Renal pelvis (tissue), 1 donor: ENCODE measurements at regions not wholly inside any gene's neighbourhood (a gene's known extent, or its start where the extent isn't known, plus 50 kb on each side); places are given as distances from the start of the nearest gene placed in this dataset.
"Not testable (repeated sequence)": the region's sequence is repeated elsewhere in the genome, so short reads cannot be mapped to it uniquely, and the experiment has no call there.

ENCODE experiments used
- DNase-seq: peaks from one replicate; pipeline ENCODE4 v3.0.0-alpha.2; 2013

DNA sequence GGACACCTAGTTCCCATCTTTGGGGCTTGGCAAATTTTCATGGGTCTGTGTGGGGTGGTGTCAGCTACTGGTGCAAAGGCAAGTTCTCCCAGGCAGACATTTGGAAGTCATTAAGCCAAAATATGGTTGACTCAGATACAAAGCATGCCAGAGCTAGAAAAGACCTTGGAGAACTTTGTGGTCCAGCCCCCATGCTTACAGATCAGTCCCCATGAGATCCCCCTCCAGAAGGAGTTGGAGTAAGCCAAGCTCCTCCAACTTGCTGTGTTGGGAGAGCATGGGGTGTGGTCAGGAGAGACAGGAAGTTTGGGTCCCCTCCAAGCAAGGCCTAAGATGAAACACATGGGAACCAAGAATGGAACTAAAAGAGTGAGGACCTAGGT is 224.5 kb downstream of the CYP26B1 start:
- no peak for DNase-seq

DNA sequence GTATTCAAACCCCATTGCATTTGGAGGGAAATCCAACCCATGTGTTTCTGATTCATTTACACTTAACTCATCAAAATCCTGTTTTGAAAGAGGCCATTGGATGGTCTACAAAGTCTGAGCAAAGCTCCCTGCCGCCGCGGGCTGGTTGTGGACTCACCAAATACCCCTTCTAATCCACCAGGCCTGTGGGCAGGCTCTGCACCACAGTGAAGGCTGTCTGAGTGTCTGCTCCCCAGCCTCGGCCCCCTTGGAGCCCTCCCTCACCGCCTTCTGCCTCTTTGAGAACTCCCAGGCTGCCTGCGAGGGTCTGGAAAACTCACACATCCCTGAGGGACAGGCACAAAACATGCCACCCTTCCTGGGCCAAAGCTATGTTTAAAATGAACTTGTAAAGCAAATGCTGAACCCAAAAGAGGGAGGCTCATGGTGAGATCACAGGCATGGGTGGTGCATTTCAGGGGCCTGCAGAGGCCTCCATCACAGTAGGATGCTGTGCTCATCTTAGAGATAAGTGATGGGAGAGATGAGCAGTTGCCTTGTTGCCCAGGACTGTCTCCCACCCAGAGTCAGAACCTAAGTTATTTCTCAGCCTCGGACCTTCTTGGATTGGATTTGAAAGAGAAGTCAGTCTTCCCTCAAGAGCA is 225.0 kb downstream of the CYP26B1 start:
- no peak for DNase-seq

DNA sequence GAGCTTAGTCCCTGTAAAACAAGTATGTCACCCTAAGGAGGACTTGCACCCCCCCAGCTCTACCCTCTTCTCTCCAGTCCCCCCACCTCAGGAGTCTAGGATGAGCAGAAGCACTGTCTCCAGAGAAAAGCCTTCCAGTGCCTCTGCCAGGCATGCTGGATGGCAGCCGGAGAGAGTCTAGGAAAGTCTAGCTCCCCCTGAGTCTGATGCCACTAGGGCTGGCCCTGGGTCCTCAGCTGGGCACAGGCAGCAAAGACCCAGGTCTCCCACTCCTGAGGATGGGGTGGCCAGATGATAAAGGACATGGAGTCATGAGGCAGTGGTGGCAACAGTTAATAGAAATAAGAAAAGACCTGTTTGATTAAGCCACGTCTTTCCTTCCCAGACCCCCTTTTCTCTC is 225.6 kb downstream of the CYP26B1 start:
- no peak for DNase-seq

DNA sequence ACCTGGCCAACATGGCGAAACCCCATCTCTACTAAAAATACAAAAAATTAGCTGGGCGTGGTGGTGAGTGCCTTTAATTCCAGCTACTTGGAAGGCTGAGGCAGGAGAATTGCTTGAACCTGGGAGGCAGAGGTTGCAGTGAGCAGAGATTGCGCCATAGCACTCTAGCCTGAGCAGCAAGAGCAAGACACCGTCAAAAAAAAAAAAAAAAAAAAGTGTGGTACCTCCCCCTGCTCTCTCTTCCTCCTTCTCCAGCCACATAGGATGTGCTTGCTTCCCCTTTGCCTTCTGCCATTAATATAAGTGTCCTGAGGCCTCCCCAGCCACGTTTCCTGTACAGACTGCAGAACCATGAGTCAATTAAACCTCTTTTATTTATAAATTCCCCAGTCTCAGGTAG is 226.8 kb downstream of the CYP26B1 start:
- DNase-seq: not testable (repeated sequence)

DNA sequence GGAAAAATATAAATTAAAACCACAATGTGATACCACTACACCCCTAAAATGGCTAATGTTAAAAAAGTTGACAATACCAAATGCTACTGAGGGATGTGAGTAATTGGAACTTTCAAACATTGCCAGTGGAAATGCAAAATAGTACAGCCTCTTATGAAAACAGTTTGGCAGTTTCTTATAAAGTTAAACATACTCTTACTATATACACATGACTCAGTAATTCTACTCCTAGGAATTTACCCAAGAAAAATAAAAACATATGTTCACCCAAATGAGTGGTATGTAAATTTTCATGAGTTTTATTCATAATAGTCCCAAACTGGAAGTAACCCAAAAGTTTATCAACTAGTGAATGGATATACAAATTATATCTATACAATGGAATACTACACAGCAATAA is 228.0 kb downstream of the CYP26B1 start:
- DNase-seq: no peak

DNA sequence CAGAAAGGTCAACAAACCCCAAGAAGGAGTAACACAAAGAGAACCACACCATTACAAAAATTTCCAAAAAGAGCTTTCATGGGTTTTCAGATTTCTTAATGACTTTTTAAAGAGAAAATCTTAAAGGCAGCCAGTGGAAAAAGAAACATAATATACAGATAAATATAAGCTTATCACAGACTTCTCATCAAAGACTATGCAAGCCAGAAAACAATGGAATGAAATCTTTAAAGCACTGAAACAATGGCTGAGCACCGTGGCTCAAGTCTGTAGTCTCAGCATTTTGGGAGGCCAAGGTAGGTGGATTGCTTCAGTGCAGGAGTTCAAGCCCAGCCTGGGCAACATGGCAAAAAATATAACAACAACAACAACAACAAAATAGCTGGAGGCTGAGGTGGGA is 237.4 kb downstream of the CYP26B1 start:
- no peak for DNase-seq

DNA sequence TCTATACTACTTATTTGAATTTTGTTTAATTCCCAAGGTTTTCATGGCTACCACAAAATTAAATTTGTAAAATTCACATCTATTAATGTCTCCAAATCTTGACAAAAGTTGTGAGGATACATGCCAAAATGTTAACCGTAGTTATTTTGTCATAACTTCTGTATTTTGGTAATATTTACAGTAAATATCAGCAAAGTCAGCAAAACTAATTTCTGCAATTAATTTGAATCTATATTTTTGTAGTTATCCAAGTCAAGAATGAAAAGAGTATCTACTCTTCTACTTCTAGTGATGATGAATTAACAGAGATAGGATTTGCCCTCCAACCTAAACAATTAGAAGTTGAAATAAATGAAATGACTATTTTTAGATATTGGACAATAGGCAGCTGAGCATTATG is 238.9 kb downstream of the CYP26B1 start:
- DNase-seq: no peak

DNA sequence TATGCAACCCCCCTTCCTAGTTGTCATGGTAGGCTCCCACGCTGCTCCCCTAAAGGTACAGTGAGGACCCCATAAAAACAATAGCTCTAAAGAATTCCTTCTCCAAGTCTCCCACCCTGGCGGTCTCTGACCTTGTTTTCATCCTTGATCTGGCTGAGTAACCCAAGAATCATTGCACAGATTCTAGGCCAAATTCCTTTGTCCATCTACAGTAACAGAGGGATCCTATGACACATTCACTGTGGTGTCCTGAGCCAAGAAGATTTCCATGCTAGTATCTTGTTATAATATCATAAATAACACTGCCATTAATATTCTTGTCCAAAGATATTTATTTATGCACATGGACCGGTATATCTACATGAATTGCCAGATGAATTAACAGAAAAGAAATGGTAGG is 240.2 kb downstream of the CYP26B1 start:
- no peak for DNase-seq

DNA sequence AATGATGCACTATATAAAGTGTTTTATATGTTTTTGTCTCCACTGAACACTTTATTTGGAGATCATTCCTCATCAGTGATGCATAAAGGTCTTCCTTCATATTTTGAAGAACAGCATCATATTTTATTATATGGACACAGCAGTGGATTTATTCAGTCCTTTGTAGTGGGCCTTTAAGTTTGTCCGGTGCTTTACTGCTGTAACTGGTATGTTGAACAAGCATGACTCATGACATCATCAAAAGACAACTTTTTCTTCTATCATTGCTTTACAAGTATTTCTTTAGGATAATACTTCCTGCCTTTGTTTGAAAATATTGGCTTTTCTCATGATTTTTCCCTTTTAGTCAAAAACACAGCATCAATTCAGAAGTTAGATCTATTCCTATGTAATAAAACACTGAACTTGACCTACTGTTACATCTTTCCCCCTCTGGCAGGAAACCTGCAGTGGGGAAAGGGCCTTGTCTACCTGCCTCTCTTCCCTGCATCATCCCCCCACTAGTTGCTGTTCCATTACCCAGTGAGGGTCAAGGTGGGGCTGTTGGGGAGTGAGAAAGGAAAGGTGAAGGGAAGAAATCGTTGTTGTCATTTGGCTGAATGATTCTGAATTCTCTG is 241.2 kb downstream of the CYP26B1 start:
- DNase-seq: no peak

DNA sequence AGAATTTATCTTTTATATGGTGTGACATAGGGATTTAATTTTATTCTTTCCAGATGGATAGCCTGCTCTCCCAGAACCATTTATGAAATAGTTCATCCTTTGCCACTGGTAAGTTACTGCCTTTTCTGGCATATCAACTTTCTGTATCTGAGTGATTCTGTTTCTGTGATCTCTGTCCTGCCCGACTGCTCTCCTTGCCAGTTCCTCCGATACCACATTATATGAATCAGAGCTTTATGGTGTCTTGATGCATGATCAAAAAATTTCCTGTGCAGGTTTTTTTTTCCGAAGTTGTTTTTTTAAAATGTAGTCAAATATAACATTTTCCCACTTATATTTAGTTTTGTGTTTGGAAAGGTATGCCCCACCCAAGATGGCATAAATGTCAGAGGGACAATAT is 242.5 kb downstream of the CYP26B1 start:
- no peak for DNase-seq

DNA sequence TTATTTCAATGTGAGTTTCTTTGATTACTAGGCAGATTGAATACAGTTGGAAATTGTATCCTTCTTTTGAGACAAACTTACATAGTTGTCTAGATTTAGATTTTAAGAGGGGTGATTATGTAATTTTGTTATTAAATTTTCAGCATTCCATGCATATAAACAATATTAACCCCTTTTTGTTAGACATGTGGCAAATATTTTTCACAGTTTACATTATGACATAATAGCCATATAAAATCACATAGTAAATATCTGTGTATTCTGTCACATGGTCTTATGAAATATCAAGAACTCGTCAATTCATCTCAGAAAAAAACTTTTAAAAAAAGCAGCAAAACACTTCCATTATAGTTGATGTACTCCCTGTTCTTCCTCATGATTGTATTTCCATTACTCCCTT is 243.8 kb downstream of the CYP26B1 start:
- DNase-seq: no peak

DNA sequence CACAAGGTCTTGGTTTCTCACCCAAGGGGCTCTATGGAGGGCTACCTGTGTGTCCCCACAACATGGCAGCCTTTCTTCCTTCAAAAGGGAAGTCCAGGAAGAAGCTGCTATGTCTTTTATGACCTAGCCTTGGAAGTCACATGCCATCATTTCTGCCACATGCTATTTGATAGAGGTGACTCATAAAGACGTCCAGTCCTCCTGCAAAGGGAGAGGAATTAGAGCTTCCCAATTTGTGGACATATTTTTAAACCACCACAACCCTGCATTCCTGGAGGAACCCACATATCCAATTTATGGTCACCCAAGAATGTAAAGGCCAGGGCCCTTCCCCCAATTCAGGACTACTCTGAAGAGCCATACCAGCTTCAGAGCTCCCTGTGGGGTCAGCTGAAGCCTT is 246.2 kb downstream of the CYP26B1 start:
- DNase-seq: no peak

DNA sequence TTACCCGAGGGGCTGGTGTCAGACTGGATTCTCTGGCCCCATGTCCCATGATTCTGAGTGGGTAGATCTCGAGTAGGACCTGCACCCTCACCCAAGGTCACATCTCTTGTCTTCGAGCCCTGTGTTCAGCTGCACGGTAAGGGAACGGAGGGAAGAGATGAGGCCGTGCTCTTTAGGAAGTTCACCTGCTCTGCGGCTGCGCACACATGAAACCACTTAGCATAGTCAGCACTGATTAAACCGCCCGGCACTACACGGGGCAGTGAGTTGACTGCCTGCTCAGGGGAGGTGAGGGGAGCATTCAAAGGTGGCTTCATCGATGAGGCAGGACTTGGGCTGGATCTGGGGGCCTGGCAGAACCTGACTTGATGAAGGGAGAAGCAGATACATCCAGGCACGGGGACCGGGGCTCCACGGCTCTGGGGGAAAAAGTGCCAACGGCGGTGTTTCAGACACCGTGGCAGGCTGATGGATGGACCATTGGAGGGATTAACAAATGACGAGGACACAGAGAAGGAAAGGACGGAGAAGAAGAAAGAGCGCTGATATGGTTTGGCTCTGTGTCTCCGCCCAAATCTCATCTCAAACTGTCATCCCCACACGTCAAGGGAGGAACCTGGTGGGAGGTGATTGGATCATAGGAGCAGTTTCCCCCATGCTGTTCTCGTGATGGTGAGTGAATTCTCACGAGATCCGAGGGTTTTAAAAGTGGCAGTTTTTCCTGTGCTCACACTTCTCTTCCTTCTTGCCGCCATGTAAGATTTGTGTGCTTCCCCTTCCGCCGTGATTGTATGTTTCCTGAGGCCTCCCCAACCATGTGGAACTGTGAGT is 248.6 kb downstream of the CYP26B1 start:
- no peak for DNase-seq

DNA sequence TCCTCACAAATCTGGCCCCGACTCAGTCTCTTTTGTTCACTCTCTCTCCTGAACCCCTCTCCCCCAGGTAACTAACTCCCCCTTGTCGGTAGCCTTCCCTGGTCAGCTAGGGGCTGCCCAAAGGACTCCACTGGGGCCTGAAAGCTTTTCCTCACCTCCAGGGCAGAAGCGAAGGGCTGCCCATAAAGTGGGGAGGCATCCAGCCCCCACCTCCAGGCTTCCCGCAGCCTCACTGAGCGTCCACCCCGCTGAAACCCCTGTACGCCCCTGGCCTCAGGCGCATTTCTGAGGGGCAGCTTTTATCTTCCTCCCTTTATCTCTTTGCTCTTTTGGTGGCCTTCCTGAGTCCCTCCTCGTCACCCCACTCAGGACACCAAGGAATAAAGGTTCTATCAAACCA is 249.3 kb downstream of the CYP26B1 start:
- no peak for DNase-seq

DNA sequence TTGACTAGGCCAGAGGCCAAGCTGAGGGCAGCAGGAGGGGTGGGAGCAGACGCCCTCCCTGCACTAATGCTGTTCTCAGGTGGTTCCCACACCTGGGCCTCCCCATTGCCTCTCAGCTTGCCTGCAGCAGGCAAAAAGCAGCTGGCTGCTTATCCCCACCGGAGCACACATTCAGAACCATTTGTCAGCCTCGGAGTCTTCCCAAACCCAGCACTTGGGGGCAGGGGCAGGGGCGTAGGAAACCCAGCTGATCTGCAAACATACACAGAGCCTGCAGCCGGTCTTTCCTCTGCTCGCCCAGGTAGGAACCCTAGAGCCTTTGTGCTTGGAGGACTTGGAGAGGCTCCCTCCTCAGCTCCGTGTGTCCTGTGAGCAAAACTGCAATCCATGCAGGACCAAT is 249.8 kb downstream of the CYP26B1 start:
- no peak for DNase-seq

DNA sequence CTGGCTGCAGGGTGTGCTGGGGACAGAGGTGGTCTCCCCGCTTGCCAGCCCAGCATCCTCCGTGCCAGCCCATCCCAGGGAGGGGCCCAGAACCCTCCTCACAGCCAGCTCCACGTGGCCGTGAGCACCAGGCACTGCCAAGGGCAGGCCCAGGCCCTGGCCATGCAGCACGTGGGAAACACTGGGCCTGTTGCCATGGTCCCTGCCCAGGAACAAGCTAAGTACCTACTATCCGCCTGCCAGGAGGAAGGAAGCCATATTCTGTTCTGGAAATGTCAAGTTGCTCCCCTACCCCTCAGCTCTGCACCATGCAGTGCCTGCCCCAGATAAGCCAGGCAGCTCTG is 250.6 kb downstream of the CYP26B1 start:
- no peak for DNase-seq

DNA sequence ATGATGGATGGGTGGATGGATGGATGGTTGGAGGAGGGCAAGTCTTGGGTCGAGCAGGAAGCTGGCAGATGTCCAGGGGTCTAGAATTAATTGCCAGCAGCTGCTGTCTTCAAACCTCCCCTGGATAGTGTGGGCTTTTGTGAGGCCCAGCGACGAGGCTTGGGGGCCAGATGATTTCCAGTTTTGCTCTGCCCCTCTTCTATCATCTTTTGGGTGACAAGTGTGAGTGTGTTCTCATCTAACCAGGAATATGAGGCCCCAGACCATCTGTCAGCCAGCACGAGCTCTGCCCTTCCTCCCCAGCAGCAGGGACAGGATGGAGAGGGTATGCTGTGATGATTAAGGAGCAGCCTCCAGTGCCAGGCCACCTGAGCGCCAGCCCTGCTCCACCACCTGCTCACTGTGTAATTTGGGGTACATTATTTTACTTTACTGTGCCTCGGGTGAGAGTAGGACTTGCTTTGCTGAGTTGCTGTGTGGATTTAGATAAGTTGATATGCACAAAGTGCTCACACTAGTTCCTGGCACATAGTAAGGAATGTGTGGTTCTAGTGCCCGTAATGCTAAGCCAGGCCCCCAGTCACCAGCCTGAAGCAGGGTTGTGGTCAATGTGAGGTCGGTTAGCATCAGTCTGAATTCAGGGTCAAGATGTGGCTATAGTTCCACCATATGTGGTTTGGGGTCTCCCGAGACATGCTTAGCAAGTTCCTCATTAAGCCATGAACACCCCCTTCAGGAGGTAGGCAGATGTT is 251.1 kb downstream of the CYP26B1 start:
- no peak for DNase-seq

DNA sequence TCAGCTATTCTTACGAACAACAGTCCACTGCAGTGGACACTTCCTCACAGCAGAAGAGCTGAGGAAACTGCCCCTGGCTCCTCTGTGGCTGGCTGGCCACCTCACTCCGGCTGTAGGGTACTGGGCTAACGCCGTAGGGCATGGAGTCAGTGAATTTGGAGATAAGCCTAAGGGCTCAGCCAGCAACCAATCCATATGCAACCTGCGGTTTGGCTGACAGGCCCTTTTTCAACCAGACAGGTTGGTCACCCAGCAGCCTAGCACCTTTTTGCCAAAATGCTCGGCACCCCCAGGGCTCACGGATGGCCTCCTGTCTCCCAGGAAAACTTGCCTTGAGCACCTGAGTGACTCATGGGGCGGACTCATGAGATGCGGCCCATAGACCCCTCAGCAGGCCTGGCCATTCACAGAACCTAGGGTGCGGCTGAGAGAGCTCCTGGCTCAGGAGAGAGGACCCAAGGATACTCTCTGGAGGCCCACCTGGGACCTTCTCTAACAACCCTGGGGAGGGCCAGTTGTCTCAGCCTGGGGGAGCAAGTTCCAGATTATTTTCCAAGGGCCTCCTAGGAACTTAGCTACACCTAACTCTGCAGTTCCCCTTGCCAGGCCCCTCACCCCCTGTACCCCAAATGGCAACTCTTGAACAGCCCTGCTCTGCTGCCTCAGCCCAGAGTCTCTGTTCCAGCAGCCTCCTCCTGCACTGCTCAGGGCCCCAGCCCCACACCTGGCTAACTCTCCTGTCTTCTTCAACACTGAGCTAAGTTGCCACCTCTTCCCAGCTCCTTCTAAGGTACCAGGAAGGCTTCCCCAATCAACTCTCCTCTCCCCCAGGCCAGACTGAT is 252.1 kb downstream of the CYP26B1 start:
- no peak for DNase-seq

DNA sequence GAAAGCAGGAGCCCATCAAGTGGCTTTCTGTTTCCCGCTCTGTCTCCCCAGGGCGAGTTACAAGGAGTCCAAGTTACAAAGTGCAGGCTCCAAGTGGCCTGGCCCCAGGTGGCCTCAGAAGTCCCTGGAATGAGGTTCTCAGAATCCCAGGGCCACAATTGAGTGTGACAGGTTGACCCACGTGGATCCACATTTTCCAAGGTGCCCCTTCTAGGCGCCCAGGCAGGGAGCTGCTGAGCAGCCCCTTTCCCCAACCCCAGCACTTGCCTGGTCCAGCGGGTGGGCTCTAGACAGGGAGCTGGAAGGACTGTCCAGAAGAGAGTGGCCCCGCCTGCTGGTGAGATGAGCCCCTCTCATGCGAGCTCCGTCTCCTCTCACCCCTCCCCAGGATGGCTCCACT is 253.4 kb downstream of the CYP26B1 start:
- no peak for DNase-seq

DNA sequence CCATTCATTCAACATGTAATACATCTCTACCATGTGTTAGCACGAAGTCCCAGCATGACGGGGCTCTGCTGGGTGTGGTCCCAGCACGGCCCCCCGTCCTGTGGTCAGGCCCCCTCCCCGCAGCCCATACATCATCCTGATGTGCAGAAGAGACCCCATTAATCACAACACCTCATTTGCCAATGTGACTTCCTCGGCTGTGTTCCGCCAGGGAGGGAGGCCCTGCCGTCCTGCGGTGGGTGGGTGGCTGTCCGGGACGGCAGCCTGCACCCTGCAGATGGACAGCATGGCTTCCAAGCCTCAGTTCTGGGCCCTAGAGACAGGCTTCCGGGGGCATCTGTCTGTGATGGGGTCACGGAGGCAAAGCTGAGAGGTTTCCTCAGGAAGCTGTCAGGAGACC is 254.0 kb downstream of the CYP26B1 start:
- DNase-seq: no peak

DNA sequence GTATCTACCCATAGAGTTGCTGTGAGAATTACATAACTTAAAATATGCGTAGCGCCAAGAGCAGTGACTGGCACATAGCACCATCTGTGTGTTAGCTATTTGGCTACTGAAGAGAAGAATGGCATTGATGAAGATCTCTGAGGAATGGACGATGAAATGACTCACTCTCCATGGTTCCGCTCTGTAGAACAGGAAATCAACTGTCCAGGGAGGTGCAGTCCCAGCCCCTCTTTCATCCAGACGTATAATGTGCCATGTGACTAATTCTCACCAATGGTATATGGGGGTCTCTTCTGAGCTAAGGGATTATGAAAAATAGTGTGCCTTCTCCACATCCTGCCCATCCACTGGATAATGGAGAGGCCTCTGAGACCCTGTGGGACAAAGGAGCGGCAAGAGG is 254.8 kb downstream of the CYP26B1 start:
- DNase-seq: no peak

DNA sequence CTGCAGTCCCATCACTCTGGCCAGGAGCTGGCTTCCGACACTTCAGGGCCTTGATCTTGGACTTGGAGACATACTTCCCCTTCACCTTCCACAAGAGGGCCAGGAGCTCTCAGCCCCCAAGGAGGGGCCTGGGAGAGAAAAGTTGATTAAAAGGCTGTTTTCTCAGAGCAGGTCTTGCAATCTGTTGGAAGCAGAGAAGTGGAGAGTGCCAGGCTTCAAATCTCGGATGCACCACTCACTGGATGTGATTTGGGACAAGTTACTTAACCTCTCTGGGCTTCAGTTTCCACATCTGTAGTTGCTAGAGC is 255.3 kb downstream of the CYP26B1 start:
- no peak for DNase-seq
